GM18870 (cell line): ENCODE measurements at regions not wholly inside any gene's neighbourhood (a gene's known extent, or its start where the extent isn't known, plus 50 kb on each side); places are given as distances from the start of the nearest gene placed in this dataset.

ENCODE experiments used
- ATAC-seq: cut with Tn5 transposase; IDR thresholded peaks from one replicate; pipeline ENCODE4 v1.9.1; 2021; ENCODE audit warnings: moderate library complexity; ENCODE audit not compliant: unreplicated experiment

DNA sequence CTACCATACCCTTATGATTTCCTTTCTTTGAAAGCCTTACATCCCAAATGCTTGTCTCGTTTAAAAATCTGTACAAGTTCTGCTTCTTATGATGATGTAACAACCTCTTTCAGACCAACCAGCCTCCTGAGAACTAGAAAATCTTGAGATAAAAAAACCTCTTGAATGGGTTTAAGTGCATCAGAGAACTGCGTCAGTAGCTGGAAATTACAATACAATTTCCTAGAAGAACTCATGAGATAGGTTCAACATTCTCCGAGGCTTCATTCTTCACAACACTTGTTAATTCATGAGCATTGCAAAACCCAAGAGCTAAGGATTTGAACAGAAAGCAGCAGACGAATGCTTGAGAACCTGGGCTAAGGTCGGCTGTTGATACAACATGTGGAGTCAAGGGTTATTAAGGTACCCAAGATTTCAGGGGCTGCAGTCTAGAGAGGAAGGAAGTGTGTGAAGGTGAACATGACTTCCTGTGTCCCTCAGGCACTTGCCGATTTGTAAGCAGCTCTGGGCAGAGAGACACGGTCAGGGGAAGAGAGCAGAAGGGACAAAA, 286.0 kb downstream of the ICE1 start:
- ATAC-seq: no peak

DNA sequence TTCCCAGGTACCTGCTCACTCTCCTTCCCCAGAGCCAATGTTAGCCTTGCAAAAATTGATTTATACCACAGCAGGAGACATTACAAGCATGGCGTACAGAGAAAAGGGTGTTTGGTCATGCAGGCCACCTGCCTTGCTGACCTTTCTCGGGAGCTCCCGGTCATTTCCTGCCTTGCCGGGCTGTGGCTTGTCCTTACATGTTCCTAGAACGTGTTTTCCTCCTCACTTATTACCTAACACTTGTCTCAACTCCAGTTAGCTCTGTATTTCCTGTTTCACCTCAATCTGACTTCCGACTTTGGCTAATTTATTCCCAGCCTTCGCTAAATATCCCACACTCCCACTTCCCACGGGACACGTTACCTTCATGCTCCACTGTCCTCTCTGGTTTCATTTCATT, 282.5 kb downstream of the ICE1 start:
- ATAC-seq: no peak

- ATAC-seq: no peak
Measured at GRCh38 chr5:5704352-5704751, 281.9 kb downstream of the ICE1 start.

GRCh38 chr5:5702934-5703333, 280.5 kb downstream of the ICE1 start:
- ATAC-seq: no peak

DNA sequence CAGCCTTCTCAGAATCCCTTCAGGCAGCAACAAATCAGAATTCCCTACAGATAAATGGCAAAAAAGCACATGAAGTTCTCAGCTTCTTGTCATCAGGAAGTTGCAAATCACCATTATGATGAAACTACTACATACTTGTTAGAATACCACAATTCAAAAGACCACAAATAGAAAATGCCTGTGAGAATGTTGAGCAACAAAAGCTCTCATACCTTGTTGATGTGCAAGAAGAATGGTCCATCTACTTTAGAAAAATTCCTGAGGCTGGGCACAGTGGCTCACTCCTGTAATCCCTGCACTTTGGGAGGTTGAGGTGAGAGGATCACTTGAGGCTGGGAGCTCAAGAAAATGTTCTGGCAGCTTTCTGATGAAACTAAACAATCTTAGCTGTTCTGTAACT, 278.1 kb downstream of the ICE1 start:
- no peak for ATAC-seq

DNA sequence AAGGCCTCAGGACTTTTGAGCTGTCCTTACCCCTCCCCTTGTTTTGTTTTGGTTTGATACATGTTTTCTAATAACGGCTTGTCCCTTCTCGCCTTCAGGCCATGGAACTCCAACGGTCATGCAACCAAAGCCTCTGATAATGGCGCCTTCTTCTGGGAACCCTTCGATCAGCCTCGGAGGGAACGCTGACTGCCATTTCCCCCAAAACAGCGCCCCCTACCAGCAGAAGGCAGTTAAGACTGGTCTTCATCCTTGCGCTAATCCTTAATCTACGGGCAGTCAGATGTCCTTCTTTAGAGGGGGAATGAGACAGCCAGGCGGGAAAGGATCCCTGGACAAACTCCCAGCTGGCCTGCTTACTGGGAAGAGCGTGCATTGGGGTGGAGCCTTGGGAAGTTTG, 276.6 kb downstream of the ICE1 start:
- no peak for ATAC-seq

- no peak for ATAC-seq
Measured at GRCh38 chr5:5695266-5695665, 272.8 kb downstream of the ICE1 start.

- ATAC-seq: no peak
Measured at GRCh38 chr5:5688925-5689310, 266.4 kb downstream of the ICE1 start.

DNA sequence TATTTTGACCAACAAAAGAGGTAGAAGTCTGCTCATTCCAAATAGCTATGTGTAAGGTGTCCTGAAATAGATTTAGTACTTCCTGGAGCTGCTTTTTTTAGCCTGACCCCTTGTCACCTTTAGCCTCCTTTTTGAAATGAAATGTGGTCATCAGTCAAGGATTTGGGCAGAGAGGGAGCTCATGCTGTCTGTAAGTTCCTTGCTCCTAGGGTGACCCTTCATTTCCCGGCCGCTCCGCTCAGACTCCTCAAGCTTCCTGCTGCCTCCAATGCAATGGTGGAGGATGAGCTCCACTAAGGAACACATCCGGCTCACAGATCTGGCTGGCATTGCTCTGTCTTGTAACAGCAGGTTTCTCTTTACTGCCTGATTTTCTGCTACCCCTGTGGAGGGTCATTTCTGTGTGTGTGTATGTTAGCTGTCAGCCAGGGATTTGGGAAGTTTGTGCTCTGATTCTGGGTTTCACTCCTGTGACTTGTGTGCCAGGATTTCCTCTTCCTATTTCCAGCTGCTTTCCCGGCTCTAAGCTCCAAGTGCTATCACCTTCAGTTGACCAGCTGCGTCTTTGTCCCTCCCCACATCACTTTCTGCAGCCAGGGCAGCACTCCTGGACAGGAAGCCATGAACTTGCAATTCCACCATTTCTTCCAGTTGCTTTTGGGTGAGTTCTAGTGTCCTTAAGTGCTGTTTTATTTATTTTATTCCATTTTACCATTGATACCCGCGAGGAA, 265.9 kb downstream of the ICE1 start:
- no peak for ATAC-seq

DNA sequence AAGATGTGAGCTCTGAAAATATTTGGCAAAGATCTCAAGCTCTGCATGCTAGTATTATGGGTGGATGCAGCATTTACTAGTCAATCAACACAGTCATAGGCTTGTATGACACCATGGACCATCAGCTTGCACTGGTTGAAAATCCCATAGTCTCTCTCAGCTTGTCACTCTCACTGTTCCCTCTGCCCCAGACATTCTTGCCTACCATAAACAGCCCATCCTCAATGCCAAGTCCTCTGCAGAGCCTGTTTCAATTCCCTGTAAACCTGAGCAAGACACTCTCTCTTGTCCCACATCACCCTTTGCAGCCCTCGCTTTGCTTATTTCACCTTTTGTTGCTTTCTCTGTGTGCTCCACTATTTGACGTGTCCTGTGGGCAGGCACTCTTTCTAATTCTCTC, 264.6 kb downstream of the ICE1 start:
- no peak for ATAC-seq

DNA sequence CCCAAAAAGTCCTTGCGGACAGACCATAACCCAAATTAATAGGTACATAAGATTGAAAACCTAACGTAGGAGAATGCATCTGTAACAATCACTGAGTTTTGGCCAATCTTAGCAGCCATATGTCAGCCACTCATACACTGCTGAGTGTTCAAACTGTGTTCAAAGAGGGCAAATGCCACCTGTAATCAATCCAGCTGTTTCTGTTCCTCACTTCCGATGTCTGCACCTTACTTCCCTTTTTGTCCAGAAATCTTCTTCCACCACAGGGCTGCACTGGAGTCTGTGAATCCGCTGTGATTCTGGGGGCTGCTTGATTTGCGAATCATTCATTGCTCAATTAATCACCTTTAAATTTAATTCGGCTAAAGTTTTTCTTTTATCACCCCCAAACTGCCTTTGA, 263.9 kb downstream of the ICE1 start:
- no peak for ATAC-seq

- ATAC-seq: no peak
Measured at GRCh38 chr5:5685737-5686136, 263.3 kb downstream of the ICE1 start.

DNA sequence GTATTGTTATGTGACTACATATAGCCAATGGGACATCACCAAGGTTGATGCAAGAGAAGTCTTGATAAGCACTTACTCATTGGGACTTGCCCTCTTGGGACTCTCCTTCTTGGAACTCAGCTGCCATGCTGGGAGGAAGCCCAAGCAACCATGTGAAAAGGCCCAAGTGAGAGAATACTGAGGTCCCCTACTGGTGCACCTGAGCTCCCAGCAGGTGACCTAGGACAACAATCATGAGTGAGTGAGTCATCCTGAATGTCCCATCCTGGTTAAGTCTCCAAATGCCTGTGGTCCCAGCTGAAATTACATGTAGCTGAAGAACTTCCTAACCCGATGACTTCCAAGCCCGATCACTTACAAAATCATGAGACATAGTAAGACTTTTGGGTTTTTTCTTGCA, 260.7 kb downstream of the ICE1 start:
- ATAC-seq: no peak

DNA sequence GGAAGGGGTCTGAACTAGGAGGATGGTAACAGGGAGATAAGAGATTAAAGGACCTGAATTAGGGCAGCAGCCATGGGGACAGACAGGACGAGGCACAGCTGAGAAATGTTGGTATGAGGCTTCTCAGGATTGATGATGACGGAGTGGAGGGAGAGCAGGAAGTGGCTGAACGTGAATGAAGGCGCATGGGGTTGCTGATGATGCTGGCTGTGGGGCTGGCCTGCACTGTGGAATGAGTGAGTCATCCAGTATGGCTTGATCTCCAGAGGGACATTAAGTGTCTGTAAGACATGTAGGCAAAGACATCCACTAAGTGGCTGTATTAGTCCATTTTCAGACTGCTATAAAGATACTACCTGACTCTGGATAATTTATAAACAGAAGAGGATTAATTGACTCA, 256.4 kb downstream of the ICE1 start:
- ATAC-seq: no peak

GRCh38 chr5:5677738-5678137, 255.3 kb downstream of the ICE1 start:
- no peak for ATAC-seq

- ATAC-seq: no peak
Measured at GRCh38 chr5:5676218-5676617, 253.7 kb downstream of the ICE1 start.

- no peak for ATAC-seq
Measured at GRCh38 chr5:5675511-5675910, 253.0 kb downstream of the ICE1 start.

GRCh38 chr5:5671823-5672222, 249.3 kb downstream of the ICE1 start:
- ATAC-seq: no peak

- no peak for ATAC-seq
Measured at GRCh38 chr5:5667136-5667554, 244.7 kb downstream of the ICE1 start.

DNA sequence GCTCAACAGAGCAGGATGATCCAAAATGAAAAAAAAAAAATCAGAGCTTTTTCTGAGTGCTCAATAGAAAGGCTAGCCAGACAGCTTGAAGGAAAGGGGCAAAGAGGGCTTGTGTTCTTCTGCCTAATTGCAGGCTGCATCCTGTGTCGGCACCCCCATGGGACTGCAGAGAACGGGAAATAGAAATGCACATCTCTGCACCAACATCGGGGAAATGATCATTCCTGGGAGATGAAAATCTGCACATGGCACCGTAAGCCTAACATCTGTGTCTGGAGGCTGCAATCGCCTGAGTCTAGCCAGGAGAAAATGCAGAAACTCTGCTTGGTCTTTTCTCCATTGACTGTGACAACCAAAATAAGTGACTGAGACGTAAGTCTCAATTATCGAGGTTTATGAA, 243.9 kb downstream of the ICE1 start:
- no peak for ATAC-seq

DNA sequence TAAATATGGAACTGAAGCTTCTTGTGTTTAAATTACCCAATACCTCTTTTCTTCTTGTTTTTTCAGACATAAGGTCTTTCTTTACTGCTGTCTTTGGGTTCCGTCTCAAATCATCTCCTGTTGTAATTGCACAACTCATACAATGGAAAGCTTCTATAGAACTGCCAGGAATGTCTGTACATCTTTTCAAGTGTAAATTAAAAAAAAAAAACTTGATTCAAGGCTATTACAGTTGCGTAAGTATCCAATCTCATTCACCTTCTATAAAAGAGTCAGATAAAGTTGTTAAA, 243.5 kb downstream of the ICE1 start:
- ATAC-seq: no peak

GRCh38 chr5:5665225-5666075, 243.0 kb downstream of the ICE1 start:
- no peak for ATAC-seq
